GM23338 (cell line): ENCODE measurements at regions not wholly inside any gene's neighbourhood (a gene's known extent, or its start where the extent isn't known, plus 50 kb on each side); places are given as distances from the start of the nearest gene placed in this dataset.

Experiments
- EZH2 ChIP-seq: fragments of 200-600 bp; sonication (generic); IDR thresholded peaks from one replicate; pipeline ENCODE4 v1.8.0; 2017; ENCODE audit warnings: antibody characterized with exemption, mild to moderate bottlenecking, low read depth; ENCODE audit not compliant: unreplicated experiment
- POLR2AphosphoS5 ChIP-seq: IDR thresholded peaks from 2 replicates; pipeline ENCODE4 v1.6.1; 2016; ENCODE audit warnings: antibody characterized with exemption, low read depth
- TF ChIP-seq, protein P1 (sequence below), 2 experiments: fragments of 200-600 bp in 1 of 2; sonication (generic) in 1 of 2; conservative IDR thresholded peaks; 2 replicates each; pipeline versions ENCODE4 v1.5.1 to v1.6.1; 2016 to 2017; ENCODE audit warnings: antibody characterized with exemption in 2 of 2, low read depth in 2 of 2, mild to moderate bottlenecking in 2 of 2, moderate library complexity in 1 of 2

DNA sequence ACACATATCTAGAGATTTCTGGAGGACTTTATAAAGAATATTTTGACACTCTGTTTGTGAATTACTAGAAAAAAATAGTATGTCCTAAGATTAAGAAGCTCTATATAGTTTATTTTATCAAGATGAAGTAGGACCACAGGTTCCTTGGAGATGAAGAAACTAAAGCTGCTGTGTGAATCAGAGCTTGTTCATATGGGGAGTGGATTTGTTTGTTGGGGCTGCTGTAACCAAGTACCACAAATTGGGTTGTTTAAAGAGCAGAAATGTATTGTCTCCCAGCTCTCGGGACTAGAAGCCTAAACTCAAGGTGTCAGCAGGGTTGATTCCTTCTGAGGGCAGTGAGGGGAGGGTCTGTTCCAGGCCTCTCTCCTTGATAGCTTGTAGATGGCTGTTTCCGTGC is 270.6 kb upstream of the UMPS start:
- TF ChIP-seq POLR2AphosphoS5 (no peak), EZH2 (no peak)
- TF ChIP-seq, protein P1, sequence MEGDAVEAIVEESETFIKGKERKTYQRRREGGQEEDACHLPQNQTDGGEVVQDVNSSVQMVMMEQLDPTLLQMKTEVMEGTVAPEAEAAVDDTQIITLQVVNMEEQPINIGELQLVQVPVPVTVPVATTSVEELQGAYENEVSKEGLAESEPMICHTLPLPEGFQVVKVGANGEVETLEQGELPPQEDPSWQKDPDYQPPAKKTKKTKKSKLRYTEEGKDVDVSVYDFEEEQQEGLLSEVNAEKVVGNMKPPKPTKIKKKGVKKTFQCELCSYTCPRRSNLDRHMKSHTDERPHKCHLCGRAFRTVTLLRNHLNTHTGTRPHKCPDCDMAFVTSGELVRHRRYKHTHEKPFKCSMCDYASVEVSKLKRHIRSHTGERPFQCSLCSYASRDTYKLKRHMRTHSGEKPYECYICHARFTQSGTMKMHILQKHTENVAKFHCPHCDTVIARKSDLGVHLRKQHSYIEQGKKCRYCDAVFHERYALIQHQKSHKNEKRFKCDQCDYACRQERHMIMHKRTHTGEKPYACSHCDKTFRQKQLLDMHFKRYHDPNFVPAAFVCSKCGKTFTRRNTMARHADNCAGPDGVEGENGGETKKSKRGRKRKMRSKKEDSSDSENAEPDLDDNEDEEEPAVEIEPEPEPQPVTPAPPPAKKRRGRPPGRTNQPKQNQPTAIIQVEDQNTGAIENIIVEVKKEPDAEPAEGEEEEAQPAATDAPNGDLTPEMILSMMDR (conservative IDR thresholded peaks at IDR 0.05; ENCODE audit: low read depth in 2 of 2) = no peak
